GM19240 (cell line): ENCODE measurements at regions not wholly inside any gene's neighbourhood (a gene's known extent, or its start where the extent isn't known, plus 50 kb on each side); places are given as distances from the start of the nearest gene placed in this dataset.

Source experiments
- DNase-seq: peaks from one replicate; pipeline ENCODE4 v3.0.0; 2011; ENCODE audit warnings: low spot score; ENCODE audit not compliant: insufficient read length

DNA sequence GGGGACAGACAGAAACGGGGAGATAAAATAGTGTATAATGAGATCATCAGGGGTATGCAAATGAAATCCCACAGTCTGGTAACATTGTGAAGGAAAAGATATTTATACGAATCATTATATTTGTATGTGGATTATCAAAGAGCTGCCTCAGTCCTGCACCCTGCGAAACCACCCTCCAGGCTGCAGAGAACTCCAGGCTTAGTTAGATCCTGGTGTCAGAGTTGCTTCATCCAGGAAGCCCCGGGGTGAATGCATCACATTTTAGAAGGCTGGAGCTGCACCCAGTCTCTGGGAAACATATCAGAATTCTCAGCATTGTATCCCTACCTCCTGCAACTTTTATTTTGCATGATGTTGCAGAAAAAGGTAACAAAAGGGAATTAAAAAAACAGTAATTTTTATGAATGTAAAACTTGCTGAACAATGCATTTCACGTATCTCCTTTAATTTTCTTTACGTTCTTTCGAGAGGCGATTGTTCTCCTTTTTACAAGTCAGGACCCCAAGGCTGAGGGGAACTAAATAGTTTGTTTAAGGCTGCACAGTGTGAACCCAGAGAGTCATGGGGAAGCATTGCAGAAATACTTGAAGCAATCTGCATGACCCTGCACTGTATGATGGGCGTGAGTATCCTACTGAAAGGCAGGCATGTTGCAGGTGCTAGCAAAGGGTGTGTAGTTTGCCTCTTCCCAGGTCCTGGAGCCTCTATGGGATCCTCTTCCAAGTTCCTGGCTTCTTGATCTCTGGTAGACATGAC is 299.5 kb upstream of the CLNK start:
- no peak for DNase-seq

- no peak for DNase-seq
Measured at GRCh38 chr4:10983268-10983667, 298.7 kb upstream of the CLNK start.

- DNase-seq: no peak
Measured at GRCh38 chr4:10982305-10982704, 297.7 kb upstream of the CLNK start.

GRCh38 chr4:10981576-10981975 is 297.0 kb upstream of the CLNK start:
- no peak for DNase-seq

DNA sequence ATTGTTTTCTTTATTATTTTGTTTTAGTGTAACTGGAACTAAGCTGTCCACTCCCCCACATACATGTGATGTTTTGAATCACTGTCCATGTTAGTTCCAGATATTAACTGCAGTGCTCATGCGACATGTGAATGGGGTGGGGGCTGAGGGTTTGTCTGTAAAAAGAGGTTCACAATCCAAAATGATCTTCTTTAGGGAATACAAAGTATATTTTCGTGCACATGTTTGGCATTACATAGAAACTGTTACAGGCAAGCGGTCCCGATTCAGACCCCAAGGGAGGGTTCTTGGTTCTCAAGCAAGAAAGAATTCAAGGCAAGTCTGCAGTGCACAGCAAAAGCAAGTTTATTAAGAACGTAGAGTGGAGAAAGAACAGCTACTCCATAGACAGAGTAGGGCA is 296.5 kb upstream of the CLNK start:
- no peak for DNase-seq

GRCh38 chr4:10979032-10979431 is 294.5 kb upstream of the CLNK start:
- DNase-seq: no peak

GRCh38 chr4:10977534-10977933 is 293.0 kb upstream of the CLNK start:
- no peak for DNase-seq

- DNase-seq: no peak
Measured at GRCh38 chr4:10974371-10974770, 289.8 kb upstream of the CLNK start.

GRCh38 chr4:10973686-10974085 is 289.1 kb upstream of the CLNK start:
- DNase-seq: no peak

DNA sequence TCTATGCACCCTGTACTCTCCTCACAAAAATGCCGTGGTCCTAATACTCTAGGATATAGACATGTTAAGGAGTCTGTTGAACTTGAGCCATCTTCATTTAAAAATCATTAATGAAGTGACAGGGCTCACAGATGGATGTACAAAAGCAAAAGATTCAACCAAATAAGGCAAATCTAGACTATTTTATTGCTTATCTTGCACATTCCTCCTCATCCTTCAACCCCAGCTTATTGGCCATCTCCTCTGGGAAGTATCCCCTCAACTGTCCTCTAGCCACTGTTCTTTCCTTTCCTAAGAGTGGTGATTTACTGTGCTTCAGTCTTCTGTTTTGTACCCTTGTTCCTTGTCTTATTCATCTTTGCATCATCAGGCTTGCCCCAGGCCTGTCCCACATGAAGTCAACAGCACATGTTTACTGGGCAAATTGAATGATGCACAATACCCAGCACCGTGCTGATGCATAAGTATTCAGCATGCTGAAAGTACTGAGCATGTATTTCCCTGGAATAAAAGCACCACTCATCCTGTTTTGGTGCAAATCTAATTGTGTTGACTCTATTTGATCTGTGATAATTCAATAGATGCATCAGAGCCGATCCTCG is 287.3 kb upstream of the CLNK start:
- DNase-seq: no peak

DNA sequence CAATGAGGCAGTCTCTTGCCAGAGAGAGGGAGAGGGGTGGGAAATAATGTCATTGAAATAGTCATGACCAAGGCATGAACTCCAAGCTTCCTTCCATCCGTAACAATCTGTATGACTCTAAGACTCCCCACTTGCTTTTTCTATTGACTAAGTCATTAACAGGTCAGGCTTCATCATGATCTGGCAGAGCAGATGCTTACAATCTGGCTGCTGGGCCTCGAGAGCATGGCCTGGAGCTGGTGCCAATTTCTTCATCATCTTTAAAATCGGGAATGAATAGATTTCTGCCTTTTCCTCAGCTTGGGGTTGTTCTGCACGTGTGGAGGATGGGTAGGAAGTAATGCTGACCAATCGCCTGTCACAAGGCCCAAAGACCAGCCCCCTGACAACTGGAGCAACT is 280.6 kb upstream of the CLNK start:
- DNase-seq: no peak

- DNase-seq: no peak
Measured at GRCh38 chr4:10963958-10964703, 279.6 kb upstream of the CLNK start.

DNA sequence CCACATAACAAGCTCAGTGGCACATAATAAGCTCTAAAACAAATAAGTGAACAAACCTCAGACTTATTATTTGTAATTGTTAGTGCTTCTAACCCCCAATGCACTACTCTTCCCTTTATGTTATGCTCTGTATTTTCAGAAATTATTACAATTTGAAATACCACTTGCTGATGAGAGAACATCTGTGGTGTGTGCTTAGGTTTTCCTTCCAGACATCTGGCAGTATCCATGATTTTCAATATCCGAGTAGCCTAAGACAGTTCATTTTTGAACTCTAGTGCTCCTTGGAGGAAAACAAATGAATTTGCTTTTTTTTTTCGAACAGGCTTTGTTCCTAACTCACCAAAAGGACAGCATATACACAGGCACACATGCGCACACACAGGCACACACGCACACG is 278.7 kb upstream of the CLNK start:
- no peak for DNase-seq

- no peak for DNase-seq
Measured at GRCh38 chr4:10962246-10962645, 277.7 kb upstream of the CLNK start.

DNA sequence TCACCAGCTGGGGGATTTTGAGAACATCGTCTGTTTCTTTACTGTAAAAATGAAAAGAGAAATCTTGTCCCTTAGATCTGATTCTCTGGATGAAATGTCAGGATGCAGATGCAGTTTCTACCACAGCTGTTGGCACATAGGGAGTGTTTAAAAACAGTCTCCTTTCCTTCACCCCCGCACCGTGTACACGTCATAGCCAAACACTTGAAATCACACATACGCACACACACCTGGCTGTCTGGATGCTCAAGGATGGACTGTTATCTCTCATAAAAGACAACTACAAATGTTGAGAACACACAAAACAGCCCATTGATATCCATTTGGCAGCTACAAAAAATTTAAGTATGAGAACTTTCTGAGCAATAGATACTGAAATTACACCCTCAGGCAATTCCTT is 275.8 kb upstream of the CLNK start:
- no peak for DNase-seq

DNA sequence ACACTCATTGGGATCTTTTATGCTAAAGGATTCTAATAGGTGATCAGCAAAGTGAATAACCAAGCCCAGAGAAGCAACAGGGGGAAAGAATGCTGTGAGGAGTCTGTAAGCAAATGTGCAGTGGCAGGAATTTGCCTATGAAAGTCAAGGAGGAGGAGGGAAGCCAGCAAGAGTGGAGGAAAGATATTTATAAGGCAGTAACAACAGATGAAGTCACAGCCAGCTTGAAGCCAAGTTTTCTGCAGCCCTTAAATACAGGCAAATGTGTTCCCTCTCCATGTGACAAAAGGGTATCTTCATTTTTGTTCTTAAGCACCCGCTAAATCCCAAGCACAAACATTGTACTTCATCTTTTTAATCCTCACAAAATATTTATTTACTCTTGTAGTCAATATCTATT is 275.0 kb upstream of the CLNK start:
- no peak for DNase-seq

DNA sequence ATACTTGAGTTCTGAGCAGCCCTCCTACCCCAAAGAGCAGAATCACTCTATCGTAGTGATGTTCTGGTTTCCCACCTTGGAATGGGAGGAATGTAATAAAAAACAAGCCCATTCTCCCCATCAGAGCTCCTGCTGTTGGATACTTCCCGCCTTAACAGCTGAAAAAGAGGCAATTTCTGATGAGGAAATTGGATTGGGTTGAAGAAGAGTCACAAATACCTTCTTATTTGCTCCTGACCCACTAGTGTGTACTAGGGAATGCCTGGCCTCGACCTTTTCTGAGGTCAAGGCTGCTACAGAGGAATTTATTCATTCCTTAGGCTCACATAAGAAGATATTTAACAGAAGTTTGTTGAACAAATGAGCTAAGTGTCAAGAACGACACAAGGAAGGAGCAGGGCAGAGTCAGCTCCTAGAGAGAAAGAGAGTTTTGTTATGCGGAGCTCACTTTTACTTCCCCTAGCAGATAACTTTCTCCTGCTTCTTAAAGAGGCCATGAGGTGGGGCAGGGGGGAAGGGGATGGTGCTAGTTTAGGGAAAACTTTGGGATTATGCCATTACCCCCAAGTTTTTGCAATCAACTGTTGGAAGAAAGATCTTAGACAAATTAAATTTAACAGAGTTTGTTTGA is 273.8 kb upstream of the CLNK start:
- no peak for DNase-seq

DNA sequence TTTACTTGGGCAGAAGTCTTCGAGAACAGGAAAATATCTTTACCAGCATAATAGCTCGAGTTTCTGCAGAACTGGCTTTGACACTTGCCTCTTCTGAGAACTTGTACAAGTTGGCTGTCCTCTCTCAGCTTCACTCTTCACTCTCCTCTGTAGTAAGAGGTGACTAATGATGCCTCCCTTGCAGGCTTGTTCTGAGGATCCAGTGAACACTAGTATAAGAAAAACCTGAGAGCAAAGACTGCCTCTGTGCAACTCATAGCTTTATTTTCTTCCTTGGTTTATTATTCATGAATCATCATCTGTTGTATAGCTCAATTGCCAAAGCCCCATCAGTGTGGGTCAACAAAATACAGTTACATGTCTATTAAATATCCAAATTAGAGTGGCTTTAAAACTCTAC is 266.7 kb upstream of the CLNK start:
- DNase-seq: no peak

DNA sequence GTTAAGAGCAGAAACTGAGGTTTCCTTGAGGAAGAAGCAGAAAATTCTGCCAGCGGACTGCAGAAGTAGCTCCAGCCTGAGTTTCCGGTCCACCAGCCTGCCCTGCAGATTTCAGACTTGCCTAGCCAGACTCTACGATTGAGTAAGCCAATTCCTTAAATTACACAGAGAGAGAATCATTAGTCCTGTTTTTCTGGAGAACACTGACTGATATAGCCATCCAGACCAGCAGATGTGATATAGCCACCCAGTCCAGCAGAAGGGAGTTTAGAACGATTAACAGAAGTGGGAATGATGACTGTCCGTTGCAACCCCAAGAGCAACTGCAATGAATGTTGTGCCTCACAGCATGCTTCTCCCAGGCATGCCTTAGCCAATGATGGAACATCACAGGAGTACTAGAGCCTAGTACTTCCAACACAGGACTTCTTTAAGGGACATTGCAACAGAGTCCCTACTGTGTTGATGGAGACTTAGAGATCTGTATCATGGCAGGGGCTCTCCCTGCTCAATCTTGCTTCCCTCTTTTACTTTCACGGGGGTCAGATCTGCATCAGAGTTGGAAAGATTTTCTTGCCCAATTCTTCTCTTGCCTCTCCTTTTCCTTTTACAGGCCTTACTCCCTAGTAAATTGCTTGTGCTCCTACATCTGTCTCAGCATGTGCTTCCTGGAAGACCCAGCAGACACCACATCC is 264.6 kb upstream of the CLNK start:
- DNase-seq: no peak

GRCh38 chr4:10947898-10948297 is 263.3 kb upstream of the CLNK start:
- DNase-seq: no peak

- DNase-seq: no peak
Measured at GRCh38 chr4:10944321-10944720, 259.8 kb upstream of the CLNK start.

DNA sequence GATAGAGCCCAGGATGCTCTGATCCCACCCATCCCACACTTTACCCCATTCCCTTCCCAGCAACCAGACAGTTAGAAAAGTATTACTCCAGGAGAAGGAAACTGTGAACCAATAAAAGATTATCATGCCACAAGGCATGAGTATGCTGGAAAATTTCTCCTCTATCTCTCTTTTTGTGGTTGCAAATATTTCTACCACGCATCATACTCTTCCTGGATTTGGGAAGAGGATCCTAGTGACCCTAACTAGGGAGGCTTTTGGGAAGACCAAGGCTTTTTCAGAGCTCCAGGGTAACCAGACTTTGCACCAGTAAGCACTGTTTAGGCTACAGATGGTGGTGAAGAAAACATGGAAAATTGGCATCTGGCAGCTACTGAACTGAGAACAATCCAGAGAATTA is 257.6 kb upstream of the CLNK start:
- DNase-seq: no peak
